SK-N-SH treated with all-trans-retinoic acid at 6 μM for 48 hours (cell line): ENCODE measurements at regions not wholly inside any gene's neighbourhood (a gene's known extent, or its start where the extent isn't known, plus 50 kb on each side); places are given as distances from the start of the nearest gene placed in this dataset.
A peak's percentile ranks its signal among the peaks of the same experiment; 100 is the strongest.

ENCODE experiments used
- ATAC-seq: fragments of 200-7000 bp; cut with Tn5 transposase; 3 replicates; pipeline ENCODE4 v1.9.1; 2020; ENCODE audit warnings: mild to moderate bottlenecking, moderate library complexity
- BACH2 ChIP-seq: fragments of 250-450 bp; sonication (Bioruptor Pico); IDR thresholded peaks from 2 replicates; pipeline ENCODE4 v1.9.0; 2021; ENCODE audit warnings: mild to moderate bottlenecking, borderline replicate concordance
- CREB5 ChIP-seq: fragments of 250-450 bp; sonication (Bioruptor Pico); IDR thresholded peaks from 2 replicates; pipeline ENCODE4 v1.5.1; 2020; ENCODE audit warnings: low read depth, mild to moderate bottlenecking, moderate library complexity
- GLIS3 ChIP-seq: fragments of 250-450 bp; sonication (Bioruptor Pico); IDR thresholded peaks from 2 replicates; pipeline ENCODE4 v1.5.0; 2020; ENCODE audit warnings: mild to moderate bottlenecking, moderate library complexity
- ISL1 ChIP-seq: fragments of 250-450 bp; sonication (Bioruptor Pico); IDR thresholded peaks from 2 replicates; pipeline ENCODE4 v2.1.2; 2022; ENCODE audit warnings: mild to moderate bottlenecking, moderate library complexity
- OSR1 ChIP-seq: fragments of 250-450 bp; sonication (Bioruptor Pico); IDR thresholded peaks from 2 replicates; pipeline ENCODE4 v1.8.0; 2022; ENCODE audit warnings: moderate library complexity, mild to moderate bottlenecking, inconsistent platforms
- PATZ1 ChIP-seq: fragments of 250-450 bp; sonication (Bioruptor Pico); IDR thresholded peaks from 2 replicates; pipeline ENCODE4 v1.8.0; 2020; ENCODE audit warnings: mild to moderate bottlenecking, moderate library complexity, borderline replicate concordance
- POU6F1 ChIP-seq: fragments of 250-450 bp; sonication (Bioruptor Pico); IDR thresholded peaks from 2 replicates; pipeline ENCODE4 v1.8.0; 2021; ENCODE audit warnings: low read depth, mild to moderate bottlenecking, moderate library complexity, borderline replicate concordance
- RARB ChIP-seq: fragments of 250-450 bp; sonication (Bioruptor Pico); IDR thresholded peaks from 2 replicates; pipeline ENCODE4 v1.8.0; 2021; ENCODE audit warnings: mild to moderate bottlenecking, moderate library complexity
- SNAI2 ChIP-seq: fragments of 250-450 bp; sonication (Bioruptor Pico); IDR thresholded peaks from 2 replicates; pipeline ENCODE4 v1.5.0; 2020; ENCODE audit warnings: mild to moderate bottlenecking, moderate library complexity
- TOX ChIP-seq: fragments of 250-450 bp; sonication (Bioruptor Pico); IDR thresholded peaks from 2 replicates; pipeline ENCODE4 v1.8.0; 2021; ENCODE audit warnings: mild to moderate bottlenecking, moderate library complexity, borderline replicate concordance
- ZFP3 ChIP-seq: fragments of 250-450 bp; sonication (Bioruptor Pico); IDR thresholded peaks from 2 replicates; pipeline ENCODE4 v1.5.0; 2020; ENCODE audit warnings: mild to moderate bottlenecking, moderate library complexity
- ZFP30 ChIP-seq: fragments of 450-650 bp; formaldehyde crosslinking; IDR thresholded peaks from 2 replicates; pipeline ENCODE4 v1.5.0; 2022; ENCODE audit warnings: mild to moderate bottlenecking, moderate library complexity
- ZNF565 ChIP-seq: fragments of 450-650 bp; formaldehyde crosslinking; conservative IDR thresholded peaks from 2 replicates; pipeline ENCODE4 v1.5.0; 2020; ENCODE audit warnings: low read depth, mild to moderate bottlenecking, moderate library complexity
- ZNF70 ChIP-seq: fragments of 450-650 bp; formaldehyde crosslinking; IDR thresholded peaks from 2 replicates; pipeline ENCODE4 v1.5.0; 2020; ENCODE audit warnings: mild to moderate bottlenecking, moderate library complexity
- ZNF8 ChIP-seq: fragments of 450-650 bp; formaldehyde crosslinking; IDR thresholded peaks from 2 replicates; pipeline ENCODE4 v1.5.0; 2020; ENCODE audit warnings: mild to moderate bottlenecking, moderate library complexity
- TF ChIP-seq, protein P1 (sequence below): fragments of 250-450 bp; sonication (Bioruptor Pico); IDR thresholded peaks from 2 replicates; pipeline ENCODE4 v1.5.0; 2020; ENCODE audit warnings: mild to moderate bottlenecking, moderate library complexity
- TF ChIP-seq, protein P2 (sequence below): fragments of 250-450 bp; sonication (Bioruptor Pico); IDR thresholded peaks from 2 replicates; pipeline ENCODE4 v1.5.1; 2021; ENCODE audit warnings: mild to moderate bottlenecking, moderate library complexity

- no peak for TF ChIP-seq ZFP30 (CRISPR knock-in tag)
- TF ChIP-seq RARB (CRISPR knock-in tag), result no peak
- no peak for TF ChIP-seq ZFP3
- TF ChIP-seq SNAI2 (CRISPR knock-in tag), result no peak
- no peak for TF ChIP-seq ZNF565 (CRISPR knock-in tag)
- no peak for TF ChIP-seq ZNF8 (CRISPR knock-in tag)
- TF ChIP-seq, protein P1, sequence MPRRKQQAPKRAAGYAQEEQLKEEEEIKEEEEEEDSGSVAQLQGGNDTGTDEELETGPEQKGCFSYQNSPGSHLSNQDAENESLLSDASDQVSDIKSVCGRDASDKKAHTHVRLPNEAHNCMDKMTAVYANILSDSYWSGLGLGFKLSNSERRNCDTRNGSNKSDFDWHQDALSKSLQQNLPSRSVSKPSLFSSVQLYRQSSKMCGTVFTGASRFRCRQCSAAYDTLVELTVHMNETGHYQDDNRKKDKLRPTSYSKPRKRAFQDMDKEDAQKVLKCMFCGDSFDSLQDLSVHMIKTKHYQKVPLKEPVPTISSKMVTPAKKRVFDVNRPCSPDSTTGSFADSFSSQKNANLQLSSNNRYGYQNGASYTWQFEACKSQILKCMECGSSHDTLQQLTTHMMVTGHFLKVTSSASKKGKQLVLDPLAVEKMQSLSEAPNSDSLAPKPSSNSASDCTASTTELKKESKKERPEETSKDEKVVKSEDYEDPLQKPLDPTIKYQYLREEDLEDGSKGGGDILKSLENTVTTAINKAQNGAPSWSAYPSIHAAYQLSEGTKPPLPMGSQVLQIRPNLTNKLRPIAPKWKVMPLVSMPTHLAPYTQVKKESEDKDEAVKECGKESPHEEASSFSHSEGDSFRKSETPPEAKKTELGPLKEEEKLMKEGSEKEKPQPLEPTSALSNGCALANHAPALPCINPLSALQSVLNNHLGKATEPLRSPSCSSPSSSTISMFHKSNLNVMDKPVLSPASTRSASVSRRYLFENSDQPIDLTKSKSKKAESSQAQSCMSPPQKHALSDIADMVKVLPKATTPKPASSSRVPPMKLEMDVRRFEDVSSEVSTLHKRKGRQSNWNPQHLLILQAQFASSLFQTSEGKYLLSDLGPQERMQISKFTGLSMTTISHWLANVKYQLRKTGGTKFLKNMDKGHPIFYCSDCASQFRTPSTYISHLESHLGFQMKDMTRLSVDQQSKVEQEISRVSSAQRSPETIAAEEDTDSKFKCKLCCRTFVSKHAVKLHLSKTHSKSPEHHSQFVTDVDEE (CRISPR knock-in tag), result no peak
- TF ChIP-seq PATZ1 (CRISPR knock-in tag), result no peak
- ATAC-seq, result peak; percentile 67
These were observed 65.8 kb upstream of the STARD13 start for GRCh38 chr13:33351319-33351718.

GRCh38 chr13:33352041-33352440 is 66.5 kb upstream of the STARD13 start:
- TF ChIP-seq TOX (CRISPR knock-in tag) (no peak), CREB5 (CRISPR knock-in tag) (no peak), ZNF8 (CRISPR knock-in tag) (no peak), RARB (CRISPR knock-in tag) (no peak), ZNF70 (CRISPR knock-in tag) (no peak), ISL1 (CRISPR knock-in tag) (no peak), SNAI2 (CRISPR knock-in tag) (no peak), POU6F1 (CRISPR knock-in tag) (no peak), ZFP3 (no peak), GLIS3 (CRISPR knock-in tag) (no peak), OSR1 (no peak)
- ATAC-seq, result no peak

GRCh38 chr13:33352526-33352925 is 67.0 kb upstream of the STARD13 start:
- no peak for ATAC-seq
- TF ChIP-seq CREB5 (CRISPR knock-in tag), result no peak
- TF ChIP-seq BACH2 (CRISPR knock-in tag), result no peak
- TF ChIP-seq SNAI2 (CRISPR knock-in tag), result no peak
- no peak for TF ChIP-seq ZNF8 (CRISPR knock-in tag)
- TF ChIP-seq, protein P2, sequence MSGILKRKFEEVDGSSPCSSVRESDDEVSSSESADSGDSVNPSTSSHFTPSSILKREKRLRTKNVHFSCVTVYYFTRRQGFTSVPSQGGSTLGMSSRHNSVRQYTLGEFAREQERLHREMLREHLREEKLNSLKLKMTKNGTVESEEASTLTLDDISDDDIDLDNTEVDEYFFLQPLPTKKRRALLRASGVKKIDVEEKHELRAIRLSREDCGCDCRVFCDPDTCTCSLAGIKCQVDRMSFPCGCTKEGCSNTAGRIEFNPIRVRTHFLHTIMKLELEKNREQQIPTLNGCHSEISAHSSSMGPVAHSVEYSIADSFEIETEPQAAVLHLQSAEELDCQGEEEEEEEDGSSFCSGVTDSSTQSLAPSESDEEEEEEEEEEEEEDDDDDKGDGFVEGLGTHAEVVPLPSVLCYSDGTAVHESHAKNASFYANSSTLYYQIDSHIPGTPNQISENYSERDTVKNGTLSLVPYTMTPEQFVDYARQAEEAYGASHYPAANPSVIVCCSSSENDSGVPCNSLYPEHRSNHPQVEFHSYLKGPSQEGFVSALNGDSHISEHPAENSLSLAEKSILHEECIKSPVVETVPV (CRISPR knock-in tag), result no peak
- no peak for TF ChIP-seq ZNF565 (CRISPR knock-in tag)

- no peak for TF ChIP-seq ZNF70 (CRISPR knock-in tag)
- ATAC-seq, result no peak
These were observed 67.7 kb upstream of the STARD13 start for GRCh38 chr13:33353210-33353609.
